Endothelial cell of umbilical vein (primary cell): ENCODE measurements at regions not wholly inside any gene's neighbourhood (a gene's known extent, or its start where the extent isn't known, plus 50 kb on each side); places are given as distances from the start of the nearest gene placed in this dataset.

Source experiments
- POLR2A ChIP-seq: IDR thresholded peaks from 2 replicates; pipeline ENCODE4 v1.6.1; 2012; ENCODE audit warnings: low read depth, mild to moderate bottlenecking, control low read depth, low read length
- POLR2AphosphoS5 ChIP-seq: IDR thresholded peaks from 2 replicates; pipeline ENCODE4 v1.6.1; 2012; ENCODE audit warnings: low read depth, mild to moderate bottlenecking, control low read depth, low read length, moderate library complexity; ENCODE audit not compliant: insufficient read depth
- TF ChIP-seq, protein P1 (sequence below), 2 donors: IDR thresholded peaks; 1 replicate in 1 of 2; 2 replicates in 1 of 2; pipeline ENCODE4 v1.5.1; 2011; ENCODE audit warnings: low read length in 2 of 2, mild to moderate bottlenecking in 2 of 2, moderate library complexity in 2 of 2, control low read depth in 1 of 2, inconsistent platforms in 1 of 2, low read depth in 1 of 2; ENCODE audit not compliant: insufficient read depth in 1 of 2; ENCODE audit errors: extremely low read depth in 1 of 2

DNA sequence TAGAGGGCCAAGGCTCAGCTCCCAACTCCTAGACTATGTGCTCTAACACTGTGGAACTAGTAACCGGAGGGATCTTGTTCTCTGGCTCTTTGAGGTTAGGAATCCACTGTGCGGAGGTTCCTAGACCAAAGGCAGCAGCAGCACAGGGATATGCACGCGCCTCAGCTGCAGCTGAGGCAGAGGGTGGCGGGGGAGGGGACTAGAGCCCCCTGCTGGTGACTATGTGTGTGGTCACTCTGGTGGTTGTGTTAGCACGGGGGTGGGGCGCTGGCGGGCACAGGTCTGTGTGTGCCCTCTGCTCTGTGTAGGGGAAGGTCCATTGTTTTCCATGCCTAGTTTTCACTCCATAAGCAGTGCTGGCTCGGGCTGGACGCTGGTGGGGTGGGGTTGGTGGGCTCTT, 458.0 kb upstream of the IZUMO3 start:
- TF ChIP-seq POLR2A (no peak), POLR2AphosphoS5 (no peak)
- TF ChIP-seq, protein P1, sequence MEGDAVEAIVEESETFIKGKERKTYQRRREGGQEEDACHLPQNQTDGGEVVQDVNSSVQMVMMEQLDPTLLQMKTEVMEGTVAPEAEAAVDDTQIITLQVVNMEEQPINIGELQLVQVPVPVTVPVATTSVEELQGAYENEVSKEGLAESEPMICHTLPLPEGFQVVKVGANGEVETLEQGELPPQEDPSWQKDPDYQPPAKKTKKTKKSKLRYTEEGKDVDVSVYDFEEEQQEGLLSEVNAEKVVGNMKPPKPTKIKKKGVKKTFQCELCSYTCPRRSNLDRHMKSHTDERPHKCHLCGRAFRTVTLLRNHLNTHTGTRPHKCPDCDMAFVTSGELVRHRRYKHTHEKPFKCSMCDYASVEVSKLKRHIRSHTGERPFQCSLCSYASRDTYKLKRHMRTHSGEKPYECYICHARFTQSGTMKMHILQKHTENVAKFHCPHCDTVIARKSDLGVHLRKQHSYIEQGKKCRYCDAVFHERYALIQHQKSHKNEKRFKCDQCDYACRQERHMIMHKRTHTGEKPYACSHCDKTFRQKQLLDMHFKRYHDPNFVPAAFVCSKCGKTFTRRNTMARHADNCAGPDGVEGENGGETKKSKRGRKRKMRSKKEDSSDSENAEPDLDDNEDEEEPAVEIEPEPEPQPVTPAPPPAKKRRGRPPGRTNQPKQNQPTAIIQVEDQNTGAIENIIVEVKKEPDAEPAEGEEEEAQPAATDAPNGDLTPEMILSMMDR (IDR thresholded peaks at IDR 0.05; ENCODE audit: extremely low read depth in 1 of 2, insufficient read depth in 1 of 2, low read depth in 1 of 2, low read length in 2 of 2): no peak
